ENCODE measurements at regions not wholly inside any gene's neighbourhood (a gene's known extent, or its start where the extent isn't known, plus 50 kb on each side); places are given as distances from the start of the nearest gene placed in this dataset.

DNA sequence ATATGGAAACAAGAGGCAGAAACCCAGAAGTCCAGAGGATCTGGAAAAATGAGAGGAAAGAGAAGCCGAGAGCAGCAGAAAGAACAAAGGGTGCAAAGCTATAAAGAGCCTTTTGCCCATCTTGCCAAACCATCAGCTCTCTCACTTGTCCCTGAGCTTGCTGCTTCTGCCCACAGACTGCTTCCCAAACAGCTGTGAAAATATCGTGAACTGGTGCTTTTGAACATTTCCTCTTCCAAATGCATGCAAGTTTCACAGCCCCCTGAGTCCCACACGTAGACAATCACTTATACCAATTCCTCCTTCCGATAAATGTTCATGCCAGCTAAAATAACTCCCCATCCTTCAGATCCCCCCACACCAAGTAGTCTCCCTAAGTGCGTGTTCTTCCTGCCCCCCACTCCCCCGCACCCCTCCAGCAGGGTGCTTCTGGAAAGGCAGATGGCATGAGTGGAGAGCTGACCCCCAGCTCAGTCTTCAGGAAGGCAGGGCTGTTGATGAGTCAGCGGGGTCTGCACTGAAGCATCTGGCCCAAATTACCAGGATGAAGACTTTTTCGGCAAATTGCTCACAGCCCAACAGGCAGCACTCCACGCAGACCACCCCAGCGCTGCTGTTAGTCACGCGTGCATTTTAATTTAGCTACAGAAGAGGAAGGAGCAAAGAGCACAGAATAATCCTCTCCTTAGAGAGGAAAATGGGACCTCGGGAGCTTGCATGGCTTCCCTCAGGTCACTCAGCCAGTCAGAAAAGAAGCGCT lies 76.1 kb upstream of the KCNMA1 start:
- H4K20me1 ChIP-seq (ENCODE audit: insufficient read depth, low read length) = no peaks in the 10 kb centered on the region
- no peak overlapping the region for H2AFZ ChIP-seq (ENCODE audit: low read length)
- H3F3A ChIP-seq (ENCODE audit: insufficient read depth, low read length) = no peaks in the 10 kb centered on the region
- no peak overlapping the region for H3K9ac ChIP-seq (ENCODE audit: low read length)
- H3K9me2 ChIP-seq (ENCODE audit: low read depth, low read length) = no peaks in the 10 kb centered on the region
- H3K27me3 ChIP-seq (ENCODE audit: insufficient read depth, low read length) = no peaks in the 10 kb centered on the region
- peaks cover 4% of the 10 kb centered on the region for H3K4me1 ChIP-seq (ENCODE audit: insufficient read depth, low read length, severe bottlenecking)
- no peaks in the 10 kb centered on the region for H3K9me3 ChIP-seq (ENCODE audit: low read length)
- no peak overlapping the region for H3K27ac ChIP-seq (ENCODE audit: low read depth, low read length, poor library complexity, severe bottlenecking)
- no peak overlapping the region for H3K4me3 ChIP-seq (ENCODE audit: low read depth, low read length, poor library complexity, severe bottlenecking)
- no peak overlapping the region for H3K4me2 ChIP-seq (ENCODE audit: low read length)
- H3K79me2 ChIP-seq (ENCODE audit: insufficient read depth, low read length) = no peaks in the 10 kb centered on the region
- TF ChIP-seq CTCF (IDR thresholded peaks at IDR 0.05; ENCODE audit: low read length) = no peak
- TF ChIP-seq EZH2 (IDR thresholded peaks at IDR 0.05; ENCODE audit: borderline replicate concordance, low read length) = no peak
- H3K36me3 ChIP-seq (ENCODE audit: insufficient read depth, low read length) = no peaks in the 10 kb centered on the region

GRCh38 chr10:77712207-77712606 lies 74.6 kb upstream of the KCNMA1 start:
- Histone ChIP-seq H3K4me3 (ENCODE audit: low read depth, low read length, poor library complexity, severe bottlenecking) (no peak overlapping the region), H4K20me1 (ENCODE audit: insufficient read depth, low read length) (no peaks in the 10 kb centered on the region), H3K4me1 (ENCODE audit: insufficient read depth, low read length, severe bottlenecking) (peaks cover 4% of the 10 kb centered on the region), H3K27me3 (ENCODE audit: insufficient read depth, low read length) (no peaks in the 10 kb centered on the region), H3K9ac (ENCODE audit: low read length) (no peak overlapping the region), H3K36me3 (ENCODE audit: insufficient read depth, low read length) (no peaks in the 10 kb centered on the region), H3K9me2 (ENCODE audit: low read depth, low read length) (no peaks in the 10 kb centered on the region), H3K4me2 (ENCODE audit: low read length) (no peak overlapping the region), H3K27ac (ENCODE audit: low read depth, low read length, poor library complexity, severe bottlenecking) (no peak overlapping the region), H3K79me2 (ENCODE audit: insufficient read depth, low read length) (no peaks in the 10 kb centered on the region), H3F3A (ENCODE audit: insufficient read depth, low read length) (no peaks in the 10 kb centered on the region), H3K9me3 (ENCODE audit: low read length) (no peaks in the 10 kb centered on the region), H2AFZ (ENCODE audit: low read length) (no peak overlapping the region)
- TF ChIP-seq CTCF (IDR thresholded peaks at IDR 0.05; ENCODE audit: low read length) (no peak), EZH2 (IDR thresholded peaks at IDR 0.05; ENCODE audit: borderline replicate concordance, low read length) (no peak)

DNA sequence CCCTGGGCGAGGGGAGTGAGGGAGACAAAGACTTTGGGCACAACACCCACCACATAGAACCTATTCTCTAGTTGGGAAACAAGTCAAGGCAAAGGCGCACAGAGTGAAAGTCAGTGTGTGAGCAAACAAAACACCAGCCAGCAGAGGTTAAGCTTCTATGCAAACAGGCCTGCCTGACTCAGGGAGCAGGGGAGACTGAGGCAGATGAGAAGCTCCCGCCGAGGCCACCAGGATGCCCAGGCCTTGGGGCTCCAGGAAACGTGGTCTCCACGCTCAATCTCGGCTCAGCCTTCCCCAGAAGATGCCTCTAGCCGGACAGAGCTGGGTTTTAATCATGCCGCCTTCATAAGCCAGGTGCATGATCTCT lies 74.1 kb upstream of the KCNMA1 start:
- Histone ChIP-seq H3K4me1 (ENCODE audit: insufficient read depth, low read length, severe bottlenecking) (peaks cover 4% of the 10 kb centered on the region), H3K27ac (ENCODE audit: low read depth, low read length, poor library complexity, severe bottlenecking) (no peak overlapping the region), H3K27me3 (ENCODE audit: insufficient read depth, low read length) (no peaks in the 10 kb centered on the region), H2AFZ (ENCODE audit: low read length) (no peak overlapping the region), H3K4me3 (ENCODE audit: low read depth, low read length, poor library complexity, severe bottlenecking) (no peak overlapping the region), H3K36me3 (ENCODE audit: insufficient read depth, low read length) (no peaks in the 10 kb centered on the region), H3K79me2 (ENCODE audit: insufficient read depth, low read length) (no peaks in the 10 kb centered on the region), H3K9me3 (ENCODE audit: low read length) (no peaks in the 10 kb centered on the region), H3K4me2 (ENCODE audit: low read length) (no peak overlapping the region; the same call in 1 of the 2 replicates), H4K20me1 (ENCODE audit: insufficient read depth, low read length) (no peaks in the 10 kb centered on the region), H3K9ac (ENCODE audit: low read length) (no peak overlapping the region), H3F3A (ENCODE audit: insufficient read depth, low read length) (no peaks in the 10 kb centered on the region), H3K9me2 (ENCODE audit: low read depth, low read length) (no peaks in the 10 kb centered on the region)
- TF ChIP-seq CTCF (IDR thresholded peaks at IDR 0.05; ENCODE audit: low read length) = no peak
- no peak for TF ChIP-seq EZH2 (IDR thresholded peaks at IDR 0.05; ENCODE audit: borderline replicate concordance, low read length)

Data from OCI-LY1 (cell line).